Heart left ventricle (tissue), 16 donors: ENCODE measurements at regions not wholly inside any gene's neighbourhood (a gene's known extent, or its start where the extent isn't known, plus 50 kb on each side); places are given as distances from the start of the nearest gene placed in this dataset.
"Not testable (repeated sequence)": the region's sequence is repeated elsewhere in the genome, so short reads cannot be mapped to it uniquely, and the experiment has no call there.

Source experiments
- ATAC-seq, 4 donors: fragments of 200-7000 bp; cut with Tn5 transposase; one replicate each; pipeline ENCODE4 v1.9.1; 2020 to 2022; ENCODE audit warnings: moderate library complexity in 4 of 4, mild to moderate bottlenecking in 3 of 4, moderate number of reproducible peaks in 1 of 4
- DNase-seq, 5 donors: peaks; one replicate each; pipeline ENCODE4 v3.0.0-alpha.2; 2020
- H3K27ac ChIP-seq, 12 donors: fragments of 200-600 bp; sonication (generic) in 4 of 12; one replicate each; pipeline versions ENCODE4 v1.5.0 to v1.8.0; 2016 to 2022; ENCODE audit warnings: mild to moderate bottlenecking in 2 of 12
- H3K27me3 ChIP-seq, 9 donors: fragments of 200-600 bp; sonication (generic) in 2 of 9; one replicate each; pipeline versions ENCODE4 v1.5.1 to v1.8.0; 2016 to 2022; ENCODE audit warnings: mild to moderate bottlenecking in 3 of 9
- H3K36me3 ChIP-seq, 9 donors: fragments of 200-600 bp; sonication (generic) in 2 of 9; one replicate each; pipeline versions ENCODE4 v1.5.0 to v1.8.0; 2018 to 2022; ENCODE audit warnings: mild to moderate bottlenecking in 2 of 9
- H3K4me1 ChIP-seq, 12 donors: fragments of 200-600 bp; sonication (generic) in 4 of 12; one replicate each; pipeline versions ENCODE4 v1.5.0 to v1.8.0; 2016 to 2022; ENCODE audit warnings: mild to moderate bottlenecking in 3 of 12
- H3K4me3 ChIP-seq, 12 donors: fragments of 200-600 bp; sonication (generic) in 4 of 12; one replicate each; pipeline versions ENCODE4 v1.5.0 to v1.8.0; 2017 to 2022; ENCODE audit warnings: mild to moderate bottlenecking in 9 of 12, moderate library complexity in 4 of 12
- H3K9me3 ChIP-seq, 12 donors: fragments of 200-600 bp; sonication (generic) in 4 of 12; one replicate each; pipeline versions ENCODE4 v1.5.0 to v1.8.0; 2016 to 2022; ENCODE audit warnings: mild to moderate bottlenecking in 1 of 12
- WGBS, 4 donors: extraction: QIAGEN DNeasy Blood & Tissue Kit in 2 of 4; methylation state at CpG; one replicate each; pipeline versions ENCODE4 v1.1.5 to v1.1.7; 2013 to 2018; 5-methylcytosine and 5-hydroxymethylcytosine counted together
- intact Hi-C, 10 donors: fragments of 100-400 bp; cut with DNase I; formaldehyde crosslinking; loops; one replicate each; pipeline versions ENCODE4 v1.11.1 to v1.14.2; 2022
- donor health status: ischemic (EF 13 %, LVEDD 7.1; RV severe dilation, severe dysfunction).
- donor health status: healthy with polysubstance abuse.
- donor health status: DM: no; HTN: yes; CAD: no.
- donor health status: DM: no; HTN: no; CAD: no.
- donor health status: ischemic (EF 25% LVEDD 6.9; RV normal size, moderate dysfunction).
- donor health status: ischemic (EF 25% LVEDD 5.7; RV mildly dilated, moderate dysfunction).
- donor health status: healthy.
- donor health status: DM: yes; HTN: yes; CAD: no.
- donor health status: ischemic (EF 35%, LVEDD 5.7; RV mildly dilated, moderate dysfunction).
- donor health status: nonischemic (EF 11% LVEDD 7.7; RV severe dilation, severe dysfunction).
- donor health status: DM: yes; HTN: yes; CAD: no.
- donor health status: PGD.
- donor health status: ischemic (EF 29% LVEDD 5.4; RV normal size, mild dysfunction).
- donor health status: nonischemic (EF 23%, LVEDD 6.1; RV moderate dilation, normal function).

- H3K4me1 ChIP-seq, ATAC-seq, intact Hi-C loops, H3K36me3 ChIP-seq, H3K27ac ChIP-seq, H3K9me3 ChIP-seq, DNase-seq, H3K4me3 ChIP-seq: not testable (repeated sequence)
- peaks cover 2 to 20% (median 4%) of the 10 kb centered on the region in 9 donors for H3K27me3 ChIP-seq
- WGBS, 4 donors, result no CpG with 5 or more reads among the region's 107 CpGs
These were observed 50.2 kb upstream of the FCGR2A start for GRCh38 chr1:161454865-161455707.

GRCh38 chr1:161453950-161454864 is 51.0 kb upstream of the FCGR2A start:
- H3K9me3 ChIP-seq, H3K4me1 ChIP-seq, H3K27ac ChIP-seq, intact Hi-C loops, H3K36me3 ChIP-seq, H3K4me3 ChIP-seq: not testable (repeated sequence)
- peaks cover 0 to 16% (median 4%) of the 10 kb centered on the region in 9 donors for H3K27me3 ChIP-seq
- 57 to 64% (median 60%) methylated on average over 11 to 18 of the region's 67 CpGs for WGBS, 4 donors
- ATAC-seq, result peak in 3 of 4 donors; percentile 57 to 83 (median 69)
- peak in 3 of 5 donors; percentile 43 to 69 (median 50) for DNase-seq

- not testable (repeated sequence) for H3K4me3 ChIP-seq
These were observed 53.4 kb upstream of the FCGR2A start for GRCh38 chr1:161451698-161452348.

GRCh38 chr1:161447760-161448332 is 57.4 kb upstream of the FCGR2A start:
- DNase-seq, H3K27me3 ChIP-seq, intact Hi-C loops, H3K4me3 ChIP-seq, ATAC-seq, H3K27ac ChIP-seq, H3K9me3 ChIP-seq, H3K4me1 ChIP-seq, H3K36me3 ChIP-seq: not testable (repeated sequence)
- no CpG with 5 or more reads among the region's 66 CpGs for WGBS, 4 donors

More at GRCh38 chr1:161451698-161452348, 53.4 kb upstream of the FCGR2A start:
- intact Hi-C loops, H3K4me1 ChIP-seq, H3K27me3 ChIP-seq, H3K36me3 ChIP-seq, H3K27ac ChIP-seq, H3K9me3 ChIP-seq, DNase-seq: not testable (repeated sequence)
- WGBS, 4 donors, result no CpG with 5 or more reads among the region's 29 CpGs
- peak; percentile 8 to 51 (median 16) for ATAC-seq

GRCh38 chr1:161447040-161447759 is 58.1 kb upstream of the FCGR2A start:
- DNase-seq, intact Hi-C loops, H3K27me3 ChIP-seq, H3K4me3 ChIP-seq, H3K36me3 ChIP-seq, H3K9me3 ChIP-seq, H3K4me1 ChIP-seq, H3K27ac ChIP-seq: not testable (repeated sequence)
- peak in 3 of 4 donors; percentile 54 to 59 (median 56) for ATAC-seq
- no CpG with 5 or more reads among the region's 79 CpGs for WGBS, 4 donors

GRCh38 chr1:161444725-161445124 is 60.5 kb upstream of the FCGR2A start:
- H3K27ac ChIP-seq, H3K36me3 ChIP-seq, H3K9me3 ChIP-seq, H3K4me1 ChIP-seq, H3K4me3 ChIP-seq, intact Hi-C loops: not testable (repeated sequence)
- ATAC-seq, result peak; percentile 38 to 67 (median 46)
- H3K27me3 ChIP-seq, result peaks cover 6 to 11% (median 9%) of the 10 kb centered on the region in 9 donors
- WGBS, 4 donors, result 77 to 80% (median 78%) methylated on average over 11 to 14 of the region's 18 CpGs
- DNase-seq, result peak; percentile 21 to 67 (median 32)

GRCh38 chr1:161444255-161444654 is 61.0 kb upstream of the FCGR2A start:
- DNase-seq, H3K9me3 ChIP-seq, H3K36me3 ChIP-seq, ATAC-seq, intact Hi-C loops, H3K27ac ChIP-seq, H3K4me3 ChIP-seq: not testable (repeated sequence)
- WGBS, 4 donors, result 81 to 92% (median 84%) methylated on average over 2 to 6 of the region's 14 CpGs
- H3K27me3 ChIP-seq, result peaks cover 7 to 16% (median 14%) of the 10 kb centered on the region in 9 donors
- H3K4me1 ChIP-seq, result peaks cover 0 to 12% (median 0%) of the 10 kb centered on the region in 12 donors
